DND-41 (cell line): ENCODE measurements at regions not wholly inside any gene's neighbourhood (a gene's known extent, or its start where the extent isn't known, plus 50 kb on each side); places are given as distances from the start of the nearest gene placed in this dataset.

Source experiments
- EZH2 ChIP-seq: IDR thresholded peaks from 3 replicates; pipeline ENCODE4 v1.6.1; 2012; ENCODE audit warnings: borderline replicate concordance, low read depth, mild to moderate bottlenecking, moderate library complexity, low read length, inconsistent platforms; ENCODE audit not compliant: severe bottlenecking
- TF ChIP-seq, protein P1 (sequence below): IDR thresholded peaks from 2 replicates; pipeline ENCODE4 v1.5.1; 2012; ENCODE audit warnings: borderline replicate concordance, low read length, moderate library complexity, mild to moderate bottlenecking; ENCODE audit not compliant: poor library complexity, severe bottlenecking; ENCODE audit errors: extremely low read depth

DNA sequence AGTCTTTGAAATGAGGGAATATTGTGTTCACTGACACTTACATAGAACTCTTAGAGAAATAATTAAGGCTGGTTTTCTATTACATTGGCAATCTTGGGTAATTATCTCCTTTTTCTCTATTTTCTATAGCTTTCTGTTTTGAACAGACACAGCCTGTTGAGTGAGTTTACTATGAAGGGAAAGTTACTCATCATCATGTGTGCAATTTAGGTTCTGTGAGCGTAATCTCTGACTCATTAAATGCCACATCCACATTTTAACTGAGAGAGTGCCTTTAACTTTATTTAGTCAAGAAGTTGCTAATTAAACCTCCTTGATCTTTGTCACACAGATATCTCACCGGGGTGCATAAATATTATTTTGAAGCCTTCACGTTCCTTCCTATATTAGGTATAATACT lies 174.0 kb upstream of the SLC8A1 start:
- TF ChIP-seq, protein P1, sequence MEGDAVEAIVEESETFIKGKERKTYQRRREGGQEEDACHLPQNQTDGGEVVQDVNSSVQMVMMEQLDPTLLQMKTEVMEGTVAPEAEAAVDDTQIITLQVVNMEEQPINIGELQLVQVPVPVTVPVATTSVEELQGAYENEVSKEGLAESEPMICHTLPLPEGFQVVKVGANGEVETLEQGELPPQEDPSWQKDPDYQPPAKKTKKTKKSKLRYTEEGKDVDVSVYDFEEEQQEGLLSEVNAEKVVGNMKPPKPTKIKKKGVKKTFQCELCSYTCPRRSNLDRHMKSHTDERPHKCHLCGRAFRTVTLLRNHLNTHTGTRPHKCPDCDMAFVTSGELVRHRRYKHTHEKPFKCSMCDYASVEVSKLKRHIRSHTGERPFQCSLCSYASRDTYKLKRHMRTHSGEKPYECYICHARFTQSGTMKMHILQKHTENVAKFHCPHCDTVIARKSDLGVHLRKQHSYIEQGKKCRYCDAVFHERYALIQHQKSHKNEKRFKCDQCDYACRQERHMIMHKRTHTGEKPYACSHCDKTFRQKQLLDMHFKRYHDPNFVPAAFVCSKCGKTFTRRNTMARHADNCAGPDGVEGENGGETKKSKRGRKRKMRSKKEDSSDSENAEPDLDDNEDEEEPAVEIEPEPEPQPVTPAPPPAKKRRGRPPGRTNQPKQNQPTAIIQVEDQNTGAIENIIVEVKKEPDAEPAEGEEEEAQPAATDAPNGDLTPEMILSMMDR: no peak
- TF ChIP-seq EZH2: no peak
